ENCODE measurements at regions not wholly inside any gene's neighbourhood (a gene's known extent, or its start where the extent isn't known, plus 50 kb on each side); places are given as distances from the start of the nearest gene placed in this dataset.

GRCh38 chr1:13931226-13931625, 231.2 kb downstream of the PRDM2 start:
- Histone ChIP-seq H3K4me1 (no peaks in the 10 kb centered on the region), H3K9me3 (no peaks in the 10 kb centered on the region), H3K4me3 (no peak overlapping the region), H3K27ac (no peak overlapping the region), H3K4me2 (no peak overlapping the region)
- ChIA-PET POLR2A (no interaction called here), CTCF (interaction anchor here (0.6 to 0.9 kb wide), 2 partner anchors 463 to 1116 kb away, joined by 3 to 4 read pairs; no protein-coding TSS in a partner anchor)
- ATAC-seq = no peak
- TF ChIP-seq CHD2 (IDR thresholded peaks at IDR 0.05; ENCODE audit: low read length, partially characterized antibody) (no peak), POLR2A (IDR thresholded peaks at IDR 0.05; ENCODE audit: low read length) (no peak), RARB (CRISPR knock-in tag; IDR thresholded peaks at IDR 0.05) (no peak), USF2 (IDR thresholded peaks at IDR 0.05) (no peak), RFX5 (IDR thresholded peaks at IDR 0.05) (no peak), CBX8 (IDR thresholded peaks at IDR 0.05) (no peak), BCL3 (IDR thresholded peaks at IDR 0.05) (no peak), FOSL2 (IDR thresholded peaks at IDR 0.05) (no peak), FOSL2 (CRISPR knock-in tag; IDR thresholded peaks at IDR 0.05) (no peak)
- FAIRE-seq = no peak
- DNase-seq (ENCODE audit: low read depth in 1 of 2, low spot score in 1 of 2) = no peak
- WGBS (ENCODE audit: missing lambda C conversion rate) = 33% methylated on average over 3 of the region's 3 CpGs

- ATAC-seq = no peak
- H3K9me3 ChIP-seq = no peaks in the 10 kb centered on the region
- no peaks in the 10 kb centered on the region for H3K4me1 ChIP-seq
- TF ChIP-seq CHD2 (IDR thresholded peaks at IDR 0.05; ENCODE audit: low read length, partially characterized antibody) = no peak
- TF ChIP-seq HDAC2 (IDR thresholded peaks at IDR 0.05) = no peak
- no peak for TF ChIP-seq MYC (IDR thresholded peaks at IDR 0.05; ENCODE audit: borderline replicate concordance, low read length)
- no peak for TF ChIP-seq CHD4 (IDR thresholded peaks at IDR 0.05; ENCODE audit: borderline replicate concordance)
- no peak for TF ChIP-seq REST (IDR thresholded peaks at IDR 0.05)
- no peak for TF ChIP-seq ZFP36 (IDR thresholded peaks at IDR 0.05; ENCODE audit: borderline replicate concordance, partially characterized antibody)
- TF ChIP-seq RAD21 (conservative IDR thresholded peaks at IDR 0.05 in 1 of 2, IDR thresholded peaks at IDR 0.05 in 1 of 2) = no peak
- TF ChIP-seq ZC3H11A (IDR thresholded peaks at IDR 0.05) = no peak
- DNase-seq (ENCODE audit: low read depth in 1 of 2, low spot score in 1 of 2) = no peak
- no peak overlapping the region for H3K27ac ChIP-seq
- WGBS (ENCODE audit: missing lambda C conversion rate) = 4% methylated on average over 5 of the region's 5 CpGs
- no peak overlapping the region for H3K4me2 ChIP-seq
- H3K4me3 ChIP-seq = no peak overlapping the region
- FAIRE-seq = no peak
- CTCF ChIA-PET = no interaction called here
- POLR2A ChIA-PET = no interaction called here
Measured at GRCh38 chr1:13935336-13935735, 235.3 kb downstream of the PRDM2 start.

GRCh38 chr1:13941315-13941714, 241.3 kb downstream of the PRDM2 start:
- FAIRE-seq (no peak), DNase-seq (ENCODE audit: low read depth in 1 of 2, low spot score in 1 of 2) (no peak), ATAC-seq (no peak)
- WGBS (ENCODE audit: missing lambda C conversion rate) = 0% methylated on average over 1 of the region's 1 CpG
- H3K4me1 ChIP-seq = no peaks in the 10 kb centered on the region
- no peak overlapping the region for H3K27ac ChIP-seq
- H3K4me2 ChIP-seq = no peak overlapping the region
- TF ChIP-seq TP53 (CRISPR knock-in tag; IDR thresholded peaks at IDR 0.05) = no peak
- no peak for TF ChIP-seq ZFP36 (IDR thresholded peaks at IDR 0.05; ENCODE audit: borderline replicate concordance, partially characterized antibody)
- no peak for TF ChIP-seq CBX8 (IDR thresholded peaks at IDR 0.05)
- no peak for TF ChIP-seq JUN (IDR thresholded peaks at IDR 0.05)
- TF ChIP-seq CHD4 (IDR thresholded peaks at IDR 0.05; ENCODE audit: borderline replicate concordance) = no peak
- no peak for TF ChIP-seq POLR2AphosphoS2 (conservative IDR thresholded peaks at IDR 0.05; ENCODE audit: low read length)
- TF ChIP-seq CEBPB (IDR thresholded peaks at IDR 0.05) = no peak
- TF ChIP-seq NR3C1 (IDR thresholded peaks at IDR 0.05) = no peak
- TF ChIP-seq FOXS1 (CRISPR knock-in tag; IDR thresholded peaks at IDR 0.05) = no peak
- no peak for TF ChIP-seq MAFK (IDR thresholded peaks at IDR 0.05; ENCODE audit: partially characterized antibody)
- no peak for TF ChIP-seq NFE2L2 (conservative IDR thresholded peaks at IDR 0.05; ENCODE audit: low read length)
- H3K9me3 ChIP-seq = no peaks in the 10 kb centered on the region
- ChIA-PET POLR2A (no interaction called here), CTCF (no interaction called here)
- no peak overlapping the region for H3K4me3 ChIP-seq
